GM21526 (cell line): ENCODE measurements at regions not wholly inside any gene's neighbourhood (a gene's known extent, or its start where the extent isn't known, plus 50 kb on each side); places are given as distances from the start of the nearest gene placed in this dataset.
"Not testable (repeated sequence)": the region's sequence is repeated elsewhere in the genome, so short reads cannot be mapped to it uniquely, and the experiment has no call there.

Experiments
- ATAC-seq: cut with Tn5 transposase; IDR thresholded peaks from one replicate; pipeline ENCODE4 v1.9.1; 2021; ENCODE audit warnings: moderate library complexity; ENCODE audit not compliant: unreplicated experiment, low FRiP score

DNA sequence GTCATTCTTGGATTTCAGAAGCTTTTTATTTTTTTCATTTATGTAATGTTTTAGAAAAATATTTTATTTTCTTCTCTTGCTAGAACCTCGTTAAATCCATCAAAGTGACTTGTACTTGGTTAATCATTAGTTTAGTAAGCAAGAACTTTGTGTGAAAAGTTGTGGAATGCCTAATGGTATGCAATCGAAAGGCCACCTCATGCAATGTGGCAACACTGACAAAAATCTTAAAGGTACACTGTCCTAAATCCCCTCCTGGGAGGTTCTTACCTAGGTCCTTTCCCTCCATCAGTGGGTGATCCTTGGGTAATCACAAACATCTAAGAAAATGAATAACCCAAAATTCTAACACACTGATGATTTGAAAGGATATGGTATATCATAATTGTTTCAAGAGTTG is 304.2 kb downstream of the DNAH5 start:
- ATAC-seq: no peak

DNA sequence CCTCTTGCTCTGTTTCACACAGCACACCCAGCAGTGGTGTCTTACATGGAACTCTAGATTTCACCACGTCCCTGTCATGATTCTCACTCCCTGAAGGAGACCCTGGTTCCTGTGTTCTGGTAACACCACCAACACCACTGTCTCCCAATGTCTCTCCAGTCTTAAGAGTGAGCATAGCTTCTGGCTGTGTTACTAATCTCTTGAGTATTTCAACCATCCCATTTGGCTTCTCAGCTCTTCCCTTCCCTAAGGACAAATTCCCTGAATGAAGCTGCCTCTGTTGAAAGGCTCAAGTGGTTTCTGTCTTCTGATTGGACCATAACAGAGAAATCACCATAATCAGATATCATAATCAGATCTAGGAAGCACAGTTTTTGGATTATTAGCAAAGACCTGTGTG is 311.8 kb downstream of the DNAH5 start:
- no peak for ATAC-seq

DNA sequence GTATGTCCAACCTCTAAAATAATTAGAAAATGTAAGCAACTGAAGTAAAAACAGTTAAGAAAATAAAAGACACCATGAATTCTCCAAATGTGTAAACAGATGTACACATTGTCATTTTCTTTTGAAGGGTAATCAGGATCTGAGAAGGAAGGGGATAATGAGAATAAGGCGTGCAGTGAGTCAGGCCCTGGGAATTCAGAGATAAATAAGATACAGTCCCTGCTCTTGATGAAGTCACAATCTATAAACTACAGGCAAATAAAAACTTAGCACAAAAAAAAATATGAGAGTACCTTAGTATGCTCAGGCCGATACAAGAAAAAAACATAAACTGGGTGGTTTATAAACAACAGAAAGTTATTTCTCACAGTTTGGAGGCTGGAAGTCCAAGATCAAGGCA is 315.3 kb downstream of the DNAH5 start:
- no peak for ATAC-seq

- ATAC-seq: no peak
Measured at GRCh38 chr5:13627673-13628454, 316.6 kb downstream of the DNAH5 start.

DNA sequence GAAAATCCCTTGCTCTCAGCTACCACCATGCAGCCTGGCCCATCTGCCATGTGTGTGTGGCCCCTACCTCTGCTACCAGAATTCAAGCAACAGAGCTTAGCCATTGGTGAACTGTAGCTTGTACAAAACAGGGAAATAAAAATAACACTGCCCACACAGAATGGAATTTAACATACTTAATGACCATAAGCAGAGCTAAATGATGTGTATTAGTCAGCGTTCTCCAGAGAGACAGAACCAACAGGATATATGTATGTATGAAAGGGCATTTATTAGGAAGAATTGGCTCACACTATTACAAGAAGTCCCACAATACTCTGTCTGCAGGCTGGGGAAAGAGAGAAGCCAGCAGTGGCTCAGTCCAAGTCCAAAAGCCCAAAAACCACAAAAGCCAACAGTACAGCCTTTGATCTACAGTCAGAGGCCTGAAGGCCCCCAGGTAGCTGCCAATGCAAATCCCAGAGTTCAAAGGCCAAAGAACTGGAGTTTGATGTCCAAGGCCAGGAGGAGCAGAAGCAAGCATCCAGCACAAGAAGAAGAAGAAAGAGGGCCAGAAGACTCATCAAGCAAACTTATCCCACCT is 318.8 kb downstream of the DNAH5 start:
- no peak for ATAC-seq

GRCh38 chr5:13624283-13625074 is 320.0 kb downstream of the DNAH5 start:
- no peak for ATAC-seq

GRCh38 chr5:13613621-13614020 is 330.9 kb downstream of the DNAH5 start:
- no peak for ATAC-seq

DNA sequence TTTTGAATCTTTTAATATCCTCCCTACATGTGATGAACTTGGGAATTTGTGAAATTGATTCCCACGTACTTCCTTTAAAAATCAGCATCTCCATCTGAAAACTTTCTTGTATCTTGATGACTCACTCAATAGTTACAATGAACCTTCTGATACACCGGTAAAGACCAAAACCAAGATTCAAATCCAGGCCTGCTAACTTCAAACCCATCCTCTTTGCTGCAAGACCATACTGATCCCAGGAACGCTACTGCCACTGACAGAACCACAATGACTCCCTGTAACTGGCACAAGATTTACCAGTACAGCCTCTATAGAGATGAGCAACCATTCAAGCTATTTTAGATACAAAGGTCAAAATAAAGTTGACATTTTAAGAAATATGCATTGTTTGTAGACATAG is 332.9 kb downstream of the DNAH5 start:
- no peak for ATAC-seq

DNA sequence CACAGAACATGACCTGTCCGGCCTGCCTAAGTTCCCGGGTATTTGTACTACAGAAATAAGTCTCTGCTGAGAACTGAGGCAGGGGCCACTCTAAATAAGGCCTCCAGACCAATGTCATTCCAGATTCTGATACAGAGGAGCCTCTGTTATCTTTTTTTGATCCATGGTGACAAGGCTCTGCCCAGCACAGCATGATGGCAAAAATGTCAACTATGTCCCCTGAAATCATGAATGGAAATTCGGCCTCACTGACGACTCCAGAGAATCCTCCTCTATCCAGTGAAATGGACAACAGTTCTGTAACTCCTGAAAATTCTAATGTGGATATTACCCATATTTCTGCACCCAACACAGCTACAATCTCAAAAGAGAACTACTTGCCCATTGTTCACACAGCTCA is 335.0 kb downstream of the DNAH5 start:
- no peak for ATAC-seq

- no peak for ATAC-seq
Measured at GRCh38 chr5:13606051-13606450, 338.4 kb downstream of the DNAH5 start.

DNA sequence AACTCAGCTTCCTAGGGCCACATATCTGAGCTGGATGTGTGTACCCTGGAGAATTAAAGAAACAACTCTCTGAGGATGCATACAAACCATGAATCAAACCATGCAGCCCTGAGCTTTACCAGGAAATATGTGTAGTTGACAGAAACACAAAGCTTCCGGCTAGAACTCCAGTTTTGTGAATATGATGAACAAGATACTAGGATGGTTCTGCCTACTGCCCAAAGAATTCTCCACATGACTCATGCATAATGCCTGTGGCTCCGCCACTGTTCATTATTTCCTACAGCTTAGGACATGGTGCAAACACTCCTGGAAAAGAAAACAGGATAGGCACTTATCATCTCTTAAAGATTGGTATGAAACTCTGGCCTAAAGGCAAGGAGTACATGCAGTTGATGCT is 343.4 kb downstream of the DNAH5 start:
- no peak for ATAC-seq

DNA sequence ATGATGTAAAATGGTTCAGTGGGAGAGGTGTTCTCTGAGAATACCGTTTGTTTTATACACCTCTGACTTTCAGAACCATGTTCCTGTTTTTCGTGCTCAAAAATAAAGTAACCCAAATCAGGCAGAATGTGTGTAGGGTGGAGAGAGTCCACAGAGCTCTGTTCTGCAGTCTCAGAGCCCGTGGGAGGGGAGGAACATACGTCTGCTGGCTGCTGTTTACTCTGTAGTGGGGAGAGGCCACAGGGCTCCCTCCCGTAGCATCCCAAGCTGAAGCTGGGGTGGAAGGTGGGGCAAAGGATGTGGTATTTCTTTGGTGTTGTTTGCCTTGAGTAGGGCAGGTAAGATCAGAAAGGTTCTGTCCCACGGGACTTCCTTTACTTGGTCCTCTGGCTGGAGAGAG is 348.5 kb downstream of the DNAH5 start:
- no peak for ATAC-seq

GRCh38 chr5:13591621-13592020 is 352.9 kb downstream of the DNAH5 start:
- no peak for ATAC-seq

- ATAC-seq: no peak
Measured at GRCh38 chr5:13585324-13585723, 359.2 kb downstream of the DNAH5 start.

GRCh38 chr5:13581914-13582313 is 362.6 kb downstream of the DNAH5 start:
- ATAC-seq: no peak

- ATAC-seq: no peak
Measured at GRCh38 chr5:13581132-13581531, 363.4 kb downstream of the DNAH5 start.

DNA sequence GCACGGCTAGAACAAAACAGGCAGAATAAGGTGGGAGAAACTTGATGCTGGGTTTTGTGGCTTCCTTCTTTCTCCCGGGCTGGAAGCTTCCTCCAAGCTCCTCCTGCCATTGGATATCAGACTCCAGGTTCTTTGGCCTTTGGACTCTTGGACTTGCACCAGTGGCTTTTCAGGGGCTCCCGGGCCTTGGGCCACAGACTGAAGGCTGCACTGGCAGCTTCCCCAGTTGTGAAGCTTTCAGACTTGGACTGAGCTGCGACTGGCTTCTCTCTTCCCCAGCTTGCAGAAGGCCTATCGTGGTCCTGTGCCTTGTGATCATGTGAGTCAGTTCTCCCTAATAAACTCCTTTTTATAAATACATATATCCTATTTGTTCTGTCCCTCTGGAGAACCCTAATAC is 364.4 kb downstream of the DNAH5 start:
- no peak for ATAC-seq

DNA sequence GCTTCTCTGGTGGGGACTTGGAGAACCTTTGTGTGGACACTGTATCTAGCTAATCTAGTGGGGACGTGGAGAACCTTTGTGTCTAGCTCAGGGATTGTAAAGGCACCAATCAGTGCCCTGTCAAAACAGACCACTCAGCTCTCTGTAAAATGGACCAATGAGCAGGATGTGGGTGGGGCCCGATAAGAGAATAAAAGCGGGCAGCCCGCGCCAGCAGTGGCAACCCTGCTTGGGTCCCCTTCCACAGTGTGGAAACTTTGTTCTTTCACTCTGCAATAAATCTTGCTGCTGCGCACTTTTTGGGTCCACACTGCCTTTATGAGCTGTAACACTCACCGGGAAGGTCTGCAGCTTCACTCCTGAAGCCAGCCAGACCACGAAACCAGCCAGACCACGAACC is 365.4 kb downstream of the DNAH5 start:
- not testable (repeated sequence) for ATAC-seq

GRCh38 chr5:13578311-13579039 is 366.0 kb downstream of the DNAH5 start:
- not testable (repeated sequence) for ATAC-seq

GRCh38 chr5:13574574-13574973 is 369.9 kb downstream of the DNAH5 start:
- no peak for ATAC-seq

DNA sequence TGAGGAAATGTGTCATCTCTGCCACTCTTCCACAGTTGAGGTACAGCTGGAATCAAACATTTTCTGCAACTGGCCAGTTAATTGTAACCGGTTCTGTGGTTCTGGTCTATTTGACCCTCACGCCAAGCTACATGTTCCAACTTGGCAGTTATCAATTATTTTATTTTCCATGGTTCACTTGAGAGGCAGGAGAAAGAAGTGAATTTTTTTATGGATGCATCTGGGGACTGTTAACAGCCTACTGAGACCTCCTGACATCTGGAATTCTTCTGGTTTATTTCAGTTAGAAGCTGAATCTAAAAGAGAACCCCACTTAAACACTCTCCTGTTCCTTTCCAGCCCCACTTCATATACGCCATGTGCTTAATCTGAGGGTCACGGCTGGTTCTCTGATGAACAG is 372.3 kb downstream of the DNAH5 start:
- no peak for ATAC-seq
